ENCODE measurements at regions not wholly inside any gene's neighbourhood (a gene's known extent, or its start where the extent isn't known, plus 50 kb on each side); places are given as distances from the start of the nearest gene placed in this dataset.

DNA sequence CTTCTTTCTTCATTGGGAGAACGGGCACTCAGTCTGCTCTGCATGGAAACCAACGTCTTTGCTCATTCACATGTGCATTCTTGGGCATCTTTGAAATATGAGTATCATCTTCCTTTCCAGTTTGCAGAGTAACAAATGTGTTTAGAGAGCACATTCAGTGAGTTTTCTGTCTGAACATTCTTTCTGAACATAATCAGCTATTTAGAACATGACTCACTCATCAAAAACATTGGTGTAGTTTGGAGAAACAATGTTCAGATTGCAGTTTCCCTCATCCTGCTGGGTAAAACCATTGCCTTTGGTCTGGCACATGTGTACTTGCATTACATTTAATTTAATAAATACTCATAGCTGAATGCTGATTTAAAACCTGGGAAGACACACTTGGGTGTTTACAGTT lies 81.5 kb upstream of the F9 start:
- TF ChIP-seq, protein P1, sequence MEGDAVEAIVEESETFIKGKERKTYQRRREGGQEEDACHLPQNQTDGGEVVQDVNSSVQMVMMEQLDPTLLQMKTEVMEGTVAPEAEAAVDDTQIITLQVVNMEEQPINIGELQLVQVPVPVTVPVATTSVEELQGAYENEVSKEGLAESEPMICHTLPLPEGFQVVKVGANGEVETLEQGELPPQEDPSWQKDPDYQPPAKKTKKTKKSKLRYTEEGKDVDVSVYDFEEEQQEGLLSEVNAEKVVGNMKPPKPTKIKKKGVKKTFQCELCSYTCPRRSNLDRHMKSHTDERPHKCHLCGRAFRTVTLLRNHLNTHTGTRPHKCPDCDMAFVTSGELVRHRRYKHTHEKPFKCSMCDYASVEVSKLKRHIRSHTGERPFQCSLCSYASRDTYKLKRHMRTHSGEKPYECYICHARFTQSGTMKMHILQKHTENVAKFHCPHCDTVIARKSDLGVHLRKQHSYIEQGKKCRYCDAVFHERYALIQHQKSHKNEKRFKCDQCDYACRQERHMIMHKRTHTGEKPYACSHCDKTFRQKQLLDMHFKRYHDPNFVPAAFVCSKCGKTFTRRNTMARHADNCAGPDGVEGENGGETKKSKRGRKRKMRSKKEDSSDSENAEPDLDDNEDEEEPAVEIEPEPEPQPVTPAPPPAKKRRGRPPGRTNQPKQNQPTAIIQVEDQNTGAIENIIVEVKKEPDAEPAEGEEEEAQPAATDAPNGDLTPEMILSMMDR (conservative IDR thresholded peaks at IDR 0.05; ENCODE audit: low read depth, low read length): no peak
- no peak for TF ChIP-seq EZH2 (IDR thresholded peaks at IDR 0.05; ENCODE audit: low read length, unreplicated experiment)
